ENCODE measurements at regions not wholly inside any gene's neighbourhood (a gene's known extent, or its start where the extent isn't known, plus 50 kb on each side); places are given as distances from the start of the nearest gene placed in this dataset.

DNA sequence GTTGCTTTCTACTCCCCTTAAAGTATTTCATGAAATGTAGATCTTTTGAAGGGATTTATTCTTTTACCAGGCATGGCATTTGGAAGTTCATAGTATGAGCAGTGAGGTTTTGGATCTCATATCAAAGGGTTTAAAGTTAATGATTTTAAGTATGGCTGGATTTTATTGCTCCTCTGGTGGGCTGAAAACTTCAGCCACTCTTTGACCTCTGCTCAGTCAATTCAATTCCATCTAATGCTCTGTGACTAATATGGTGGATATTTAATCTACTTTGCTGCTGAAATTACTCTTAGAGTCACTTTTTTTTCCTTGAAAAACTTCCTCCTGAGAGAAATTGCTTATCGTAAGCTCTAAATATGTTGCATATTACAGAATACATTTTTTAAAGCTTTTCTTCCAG lies 218.6 kb downstream of the NR2F2 start:
- Histone ChIP-seq H3K36me3 (ENCODE audit: control insufficient read depth in 4 of 4, insufficient read depth in 4 of 4, low read length in 4 of 4) (no peaks in the 10 kb centered on the region), H3K4me3 (no peak overlapping the region), H3K27ac (ENCODE audit: low read depth in 1 of 2, low read length in 1 of 2) (no peak overlapping the region), H3K9ac (ENCODE audit: insufficient read depth in 1 of 2, low read length in 2 of 2) (no peak overlapping the region), H3K4me1 (ENCODE audit: control insufficient read depth in 5 of 5, insufficient read depth in 5 of 5, low read length in 5 of 5) (no peaks in the 10 kb centered on the region), H3K9me3 (ENCODE audit: control insufficient read depth in 4 of 4, insufficient read depth in 3 of 4, low read length in 3 of 4) (no peaks in the 10 kb centered on the region), H3K27me3 (ENCODE audit: control insufficient read depth in 3 of 3, insufficient read depth in 3 of 3, low read length in 2 of 3) (no peaks in the 10 kb centered on the region)
- TF ChIP-seq, protein P1, sequence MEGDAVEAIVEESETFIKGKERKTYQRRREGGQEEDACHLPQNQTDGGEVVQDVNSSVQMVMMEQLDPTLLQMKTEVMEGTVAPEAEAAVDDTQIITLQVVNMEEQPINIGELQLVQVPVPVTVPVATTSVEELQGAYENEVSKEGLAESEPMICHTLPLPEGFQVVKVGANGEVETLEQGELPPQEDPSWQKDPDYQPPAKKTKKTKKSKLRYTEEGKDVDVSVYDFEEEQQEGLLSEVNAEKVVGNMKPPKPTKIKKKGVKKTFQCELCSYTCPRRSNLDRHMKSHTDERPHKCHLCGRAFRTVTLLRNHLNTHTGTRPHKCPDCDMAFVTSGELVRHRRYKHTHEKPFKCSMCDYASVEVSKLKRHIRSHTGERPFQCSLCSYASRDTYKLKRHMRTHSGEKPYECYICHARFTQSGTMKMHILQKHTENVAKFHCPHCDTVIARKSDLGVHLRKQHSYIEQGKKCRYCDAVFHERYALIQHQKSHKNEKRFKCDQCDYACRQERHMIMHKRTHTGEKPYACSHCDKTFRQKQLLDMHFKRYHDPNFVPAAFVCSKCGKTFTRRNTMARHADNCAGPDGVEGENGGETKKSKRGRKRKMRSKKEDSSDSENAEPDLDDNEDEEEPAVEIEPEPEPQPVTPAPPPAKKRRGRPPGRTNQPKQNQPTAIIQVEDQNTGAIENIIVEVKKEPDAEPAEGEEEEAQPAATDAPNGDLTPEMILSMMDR (IDR thresholded peaks at IDR 0.05; ENCODE audit: control extremely low read depth, extremely low read depth) = no peak
- WGBS, 2 donors = 87 to 88% methylated on average over 1 of the region's 1 CpG
- ATAC-seq (ENCODE audit: insufficient read depth, low FRiP score) (no peak), DNase-seq (no peak)

DNA sequence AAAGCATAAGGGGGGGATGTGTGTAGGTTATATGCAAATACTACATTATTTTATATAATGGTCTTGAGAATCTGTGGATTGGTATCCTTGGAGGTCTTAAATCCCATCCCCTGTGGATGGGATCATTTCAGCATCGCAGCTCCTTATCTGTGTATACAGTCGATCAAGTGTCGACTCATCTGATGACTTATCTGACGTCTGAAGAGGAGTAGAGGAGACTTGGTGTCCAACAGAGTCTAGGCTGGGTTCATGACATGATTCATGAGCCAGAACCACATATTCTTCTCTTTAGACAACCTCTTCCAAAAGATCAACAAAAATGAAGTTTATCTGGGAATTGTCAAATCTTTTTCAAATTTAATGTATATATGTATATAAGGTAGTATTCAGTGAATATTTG lies 220.7 kb downstream of the NR2F2 start:
- Histone ChIP-seq H3K9ac (ENCODE audit: insufficient read depth in 1 of 2, low read length in 2 of 2) (no peak overlapping the region), H3K4me1 (ENCODE audit: control insufficient read depth in 5 of 5, insufficient read depth in 5 of 5, low read length in 5 of 5) (no peaks in the 10 kb centered on the region), H3K4me3 (no peak overlapping the region), H3K9me3 (ENCODE audit: control insufficient read depth in 4 of 4, insufficient read depth in 3 of 4, low read length in 3 of 4) (no peaks in the 10 kb centered on the region), H3K27me3 (ENCODE audit: control insufficient read depth in 3 of 3, insufficient read depth in 3 of 3, low read length in 2 of 3) (peaks cover 0 to 2% (median 0%) of the 10 kb centered on the region in 3 donors), H3K27ac (ENCODE audit: low read depth in 1 of 2, low read length in 1 of 2) (no peak overlapping the region), H3K36me3 (ENCODE audit: control insufficient read depth in 4 of 4, insufficient read depth in 4 of 4, low read length in 4 of 4) (no peaks in the 10 kb centered on the region)
- no peak for ATAC-seq (ENCODE audit: insufficient read depth, low FRiP score)
- DNase-seq = no peak
- WGBS, 2 donors = 79 to 89% methylated on average over 4 of the region's 4 CpGs
- TF ChIP-seq, protein P1 (IDR thresholded peaks at IDR 0.05; ENCODE audit: control extremely low read depth, extremely low read depth) = no peak

DNA sequence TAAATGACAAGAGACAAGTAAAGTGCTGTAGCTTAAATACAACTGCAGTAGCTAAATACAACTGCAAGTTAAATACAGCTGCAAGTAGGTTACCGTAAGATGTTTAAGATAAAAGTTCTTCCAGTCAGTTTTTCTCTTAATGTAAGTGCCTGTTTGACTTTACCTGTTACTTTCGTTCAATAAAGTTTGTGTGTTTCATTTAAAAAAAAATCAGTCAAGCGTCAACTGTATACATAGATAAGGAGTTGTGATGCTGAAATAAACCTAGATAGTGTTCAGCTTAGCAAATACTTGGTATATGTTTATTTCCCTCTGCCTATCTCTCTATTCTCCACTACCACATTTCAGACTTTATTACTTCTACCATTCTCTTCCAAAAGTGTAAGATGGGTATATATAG lies 221.2 kb downstream of the NR2F2 start:
- 78 to 84% methylated on average over 3 of the region's 3 CpGs for WGBS, 2 donors
- TF ChIP-seq, protein P1 (IDR thresholded peaks at IDR 0.05; ENCODE audit: control extremely low read depth, extremely low read depth) = no peak
- Histone ChIP-seq H3K4me1 (ENCODE audit: control insufficient read depth in 5 of 5, insufficient read depth in 5 of 5, low read length in 5 of 5) (no peaks in the 10 kb centered on the region), H3K27ac (ENCODE audit: low read depth in 1 of 2, low read length in 1 of 2) (no peak overlapping the region), H3K9me3 (ENCODE audit: control insufficient read depth in 4 of 4, insufficient read depth in 3 of 4, low read length in 3 of 4) (no peaks in the 10 kb centered on the region), H3K4me3 (no peak overlapping the region), H3K9ac (ENCODE audit: insufficient read depth in 1 of 2, low read length in 2 of 2) (no peak overlapping the region), H3K36me3 (ENCODE audit: control insufficient read depth in 4 of 4, insufficient read depth in 4 of 4, low read length in 4 of 4) (no peaks in the 10 kb centered on the region), H3K27me3 (ENCODE audit: control insufficient read depth in 3 of 3, insufficient read depth in 3 of 3, low read length in 2 of 3) (peaks cover 0 to 2% (median 0%) of the 10 kb centered on the region in 3 donors)
- no peak for DNase-seq
- ATAC-seq (ENCODE audit: insufficient read depth, low FRiP score) = no peak

DNA sequence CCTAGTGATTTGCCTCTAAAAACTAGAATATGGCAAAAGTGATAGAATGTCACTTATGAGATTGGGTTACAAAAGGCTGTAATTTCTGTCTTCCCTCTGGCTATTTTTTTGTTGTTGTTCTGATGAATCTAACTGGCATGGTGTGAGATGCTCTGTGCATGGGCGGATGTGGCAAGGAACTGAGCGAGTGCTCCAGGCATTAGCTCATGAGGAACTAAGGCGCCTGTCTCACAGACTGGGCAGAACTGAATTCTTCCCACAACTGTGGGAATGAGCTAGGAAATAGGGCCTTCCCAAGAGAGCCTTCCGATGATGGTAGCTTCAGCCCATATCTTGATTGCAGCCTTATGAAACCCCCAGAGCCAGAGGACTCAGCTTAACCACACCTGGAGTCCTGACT lies 222.5 kb downstream of the NR2F2 start:
- WGBS, 2 donors = 91% methylated on average over 4 of the region's 4 CpGs
- no peak overlapping the region for H3K27ac ChIP-seq (ENCODE audit: low read depth in 1 of 2, low read length in 1 of 2)
- TF ChIP-seq, protein P1 (IDR thresholded peaks at IDR 0.05; ENCODE audit: control extremely low read depth, extremely low read depth) = no peak

More for the DNA sequence above, 222.5 kb downstream of the NR2F2 start:
- Histone ChIP-seq H3K36me3 (ENCODE audit: control insufficient read depth in 4 of 4, insufficient read depth in 4 of 4, low read length in 4 of 4) (no peaks in the 10 kb centered on the region), H3K4me1 (ENCODE audit: control insufficient read depth in 5 of 5, insufficient read depth in 5 of 5, low read length in 5 of 5) (no peaks in the 10 kb centered on the region), H3K9ac (ENCODE audit: insufficient read depth in 1 of 2, low read length in 2 of 2) (no peak overlapping the region), H3K4me3 (no peak overlapping the region), H3K27me3 (ENCODE audit: control insufficient read depth in 3 of 3, insufficient read depth in 3 of 3, low read length in 2 of 3) (peaks cover 0 to 2% (median 0%) of the 10 kb centered on the region in 3 donors), H3K9me3 (ENCODE audit: control insufficient read depth in 4 of 4, insufficient read depth in 3 of 4, low read length in 3 of 4) (no peaks in the 10 kb centered on the region)
- ATAC-seq (ENCODE audit: insufficient read depth, low FRiP score) = no peak
- no peak for DNase-seq

All from lung (tissue), 11 donors.